H4 (cell line): ENCODE measurements at regions not wholly inside any gene's neighbourhood (a gene's known extent, or its start where the extent isn't known, plus 50 kb on each side); places are given as distances from the start of the nearest gene placed in this dataset.
A peak's percentile ranks its signal among the peaks of the same experiment; 100 is the strongest.

ENCODE experiments used
- DNase-seq: peaks from one replicate; pipeline ENCODE4 v3.0.0-alpha.2; 2015; ENCODE audit warnings: low spot score

- no peak for DNase-seq
Observed at GRCh38 chr3:27939521-27939920, 217.4 kb upstream of the EOMES start.

- DNase-seq: no peak
Observed at GRCh38 chr3:27939940-27940339, 217.8 kb upstream of the EOMES start.

- peak; percentile 6 for DNase-seq
Observed at GRCh38 chr3:27943106-27943505, 221.0 kb upstream of the EOMES start.

- no peak for DNase-seq
Observed at GRCh38 chr3:27945229-27945628, 223.1 kb upstream of the EOMES start.

GRCh38 chr3:27960133-27960532 lies 238.0 kb upstream of the EOMES start:
- peak; percentile 18 for DNase-seq

- DNase-seq: no peak
Observed at GRCh38 chr3:27963519-27963918, 241.4 kb upstream of the EOMES start.

GRCh38 chr3:27971600-27971999 lies 249.5 kb upstream of the EOMES start:
- no peak for DNase-seq

- peak; percentile 17 for DNase-seq
Observed at GRCh38 chr3:27976933-27977332, 254.8 kb upstream of the EOMES start.

GRCh38 chr3:27978440-27978839 lies 256.3 kb upstream of the EOMES start:
- peak; percentile 5 for DNase-seq

GRCh38 chr3:27985369-27986035 lies 255.9 kb upstream of the CMC1 start:
- no peak for DNase-seq

- no peak for DNase-seq
Observed at GRCh38 chr3:27986234-27986879, 255.1 kb upstream of the CMC1 start.

- no peak for DNase-seq
Observed at GRCh38 chr3:27990324-27990723, 251.1 kb upstream of the CMC1 start.

GRCh38 chr3:27990837-27991236 lies 250.6 kb upstream of the CMC1 start:
- DNase-seq: no peak

- no peak for DNase-seq
Observed at GRCh38 chr3:27993051-27993450, 248.4 kb upstream of the CMC1 start.

- no peak for DNase-seq
Observed at GRCh38 chr3:28000608-28001007, 240.8 kb upstream of the CMC1 start.

GRCh38 chr3:28008235-28008634 lies 233.2 kb upstream of the CMC1 start:
- no peak for DNase-seq

GRCh38 chr3:28012830-28013229 lies 228.6 kb upstream of the CMC1 start:
- DNase-seq: no peak

GRCh38 chr3:28013864-28014473 lies 227.4 kb upstream of the CMC1 start:
- DNase-seq: no peak

GRCh38 chr3:28018925-28019718 lies 222.3 kb upstream of the CMC1 start:
- DNase-seq: no peak

GRCh38 chr3:28019740-28020139 lies 221.7 kb upstream of the CMC1 start:
- no peak for DNase-seq

GRCh38 chr3:28022916-28023315 lies 218.5 kb upstream of the CMC1 start:
- no peak for DNase-seq

GRCh38 chr3:28028554-28028953 lies 212.9 kb upstream of the CMC1 start:
- no peak for DNase-seq
